Smooth muscle cell (in vitro differentiated cells): ENCODE measurements at regions not wholly inside any gene's neighbourhood (a gene's known extent, or its start where the extent isn't known, plus 50 kb on each side); places are given as distances from the start of the nearest gene placed in this dataset.

Experiments
- DNase-seq: peaks from one replicate; lab custom pipeline; 2025; ENCODE audit not compliant: unreplicated experiment; lab: John Stamatoyannopoulos, UW
- H2AFZ ChIP-seq: fragments of 200-600 bp; sonication (generic); 2 replicates; pipeline ENCODE4 v1.6.0; 2016; ENCODE audit warnings: antibody characterized with exemption, low read depth, mild to moderate bottlenecking
- H3F3A ChIP-seq: fragments of 200-600 bp; sonication (generic); 2 replicates; pipeline ENCODE4 v1.6.0; 2017; ENCODE audit warnings: antibody characterized with exemption, low read depth
- H3K27ac ChIP-seq: fragments of 200-600 bp; sonication (generic); 2 replicates; pipeline ENCODE4 v1.5.1; 2016; ENCODE audit warnings: low read depth, mild to moderate bottlenecking
- H3K27me3 ChIP-seq: fragments of 200-600 bp; sonication (generic); 2 replicates; pipeline ENCODE4 v1.6.1; 2016; ENCODE audit warnings: low read depth, mild to moderate bottlenecking
- H3K36me3 ChIP-seq: fragments of 200-600 bp; sonication (generic); 2 replicates; pipeline ENCODE4 v1.5.1; 2016; ENCODE audit warnings: low read depth
- H3K4me1 ChIP-seq: fragments of 200-600 bp; sonication (generic); 2 replicates; pipeline ENCODE4 v1.5.1; 2016; ENCODE audit warnings: low read depth
- H3K4me2 ChIP-seq: fragments of 200-600 bp; sonication (generic); 2 replicates; pipeline ENCODE4 v1.6.0; 2016; ENCODE audit warnings: mild to moderate bottlenecking
- H3K4me3 ChIP-seq: fragments of 200-600 bp; sonication (generic); 2 replicates; pipeline ENCODE4 v1.5.1; 2016; ENCODE audit warnings: mild to moderate bottlenecking
- H3K79me2 ChIP-seq: fragments of 200-600 bp; sonication (generic); 2 replicates; pipeline ENCODE4 v1.6.0; 2016; ENCODE audit warnings: low read depth, mild to moderate bottlenecking
- H3K9ac ChIP-seq: fragments of 200-600 bp; sonication (generic); 2 replicates; pipeline ENCODE4 v1.6.0; 2016; ENCODE audit warnings: low read depth
- H3K9me3 ChIP-seq: fragments of 200-600 bp; sonication (generic); replicated peaks from 2 replicates; pipeline ENCODE4 v1.5.1; 2016; ENCODE audit warnings: low read depth
- H4K20me1 ChIP-seq: fragments of 200-600 bp; sonication (generic); 2 replicates; pipeline ENCODE4 v1.6.0; 2016; ENCODE audit warnings: low read depth
- CTCF ChIP-seq: fragments of 200-600 bp; sonication (generic); IDR thresholded peaks from 2 replicates; pipeline ENCODE4 v1.5.1; 2017; ENCODE audit warnings: borderline replicate concordance, mild to moderate bottlenecking, antibody characterized with exemption; ENCODE audit not compliant: insufficient read depth, poor library complexity, severe bottlenecking
- WGBS: methylation state at CpG from one replicate; pipeline ENCODE4 v1.1.7; 2016; ENCODE audit warnings: low lambda C conversion rate; 5-methylcytosine and 5-hydroxymethylcytosine counted together

- DNase-seq = no peak
- Histone ChIP-seq H3K4me3 (no peak overlapping the region), H3K9ac (no peak overlapping the region), H4K20me1 (no peaks in the 10 kb centered on the region), H3K9me3 (no peaks in the 10 kb centered on the region), H3F3A (no peaks in the 10 kb centered on the region), H3K27me3 (no peaks in the 10 kb centered on the region), H3K79me2 (no peaks in the 10 kb centered on the region), H3K27ac (no peak overlapping the region), H2AFZ (no peak overlapping the region), H3K36me3 (no peaks in the 10 kb centered on the region), H3K4me1 (no peaks in the 10 kb centered on the region), H3K4me2 (no peak overlapping the region)
- no peak for TF ChIP-seq CTCF
- 89% methylated on average over 1 of the region's 1 CpG for WGBS
Measured at GRCh38 chr3:74349015-74349414, 265.4 kb downstream of the CNTN3 start.

DNA sequence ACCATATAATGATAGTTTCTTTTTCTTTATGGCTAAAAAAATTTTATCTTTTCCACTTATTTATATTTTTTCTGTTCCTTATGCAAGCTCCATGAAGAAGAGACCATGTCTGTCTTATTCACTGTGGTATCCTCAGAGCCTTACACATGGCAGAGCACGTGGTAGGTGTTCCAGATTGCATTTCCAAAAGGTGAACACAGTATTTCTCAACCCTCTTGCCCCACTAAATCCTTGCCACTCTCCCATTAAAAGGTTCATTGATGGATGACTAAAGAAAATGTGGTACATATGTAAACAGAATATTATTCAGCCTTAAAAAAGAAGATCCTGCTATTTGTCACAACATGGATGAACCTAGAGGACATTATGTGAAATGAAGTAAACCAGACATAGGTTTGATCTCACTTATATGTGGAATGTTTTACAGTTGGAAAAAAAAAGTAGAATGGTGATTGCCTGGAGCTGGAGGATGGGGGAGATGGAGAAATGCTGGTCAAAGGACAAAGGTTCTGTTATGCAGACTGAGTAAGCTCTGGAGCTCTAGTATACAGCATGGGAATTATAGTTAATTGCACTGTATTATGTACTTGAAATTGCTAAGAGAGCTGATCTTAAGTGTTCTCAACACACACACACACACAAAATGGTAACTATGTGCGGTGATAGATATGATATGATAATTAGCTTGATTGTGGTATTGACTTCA, 266.7 kb downstream of the CNTN3 start:
- Histone ChIP-seq H3K4me3 (no peak overlapping the region), H3K27ac (no peak overlapping the region), H3F3A (no peaks in the 10 kb centered on the region), H3K36me3 (no peaks in the 10 kb centered on the region), H3K4me1 (no peaks in the 10 kb centered on the region), H3K27me3 (no peaks in the 10 kb centered on the region), H3K9ac (no peak overlapping the region), H3K79me2 (no peaks in the 10 kb centered on the region), H2AFZ (no peak overlapping the region), H3K9me3 (no peaks in the 10 kb centered on the region), H4K20me1 (no peaks in the 10 kb centered on the region), H3K4me2 (no peak overlapping the region)
- WGBS = 83% methylated on average over 2 of the region's 2 CpGs
- no peak for TF ChIP-seq CTCF
- no peak for DNase-seq

GRCh38 chr3:74346896-74347295, 267.6 kb downstream of the CNTN3 start:
- H3K4me1 ChIP-seq = no peaks in the 10 kb centered on the region
- WGBS = 92% methylated on average over 3 of the region's 3 CpGs
- H3F3A ChIP-seq = no peaks in the 10 kb centered on the region
- no peak overlapping the region for H2AFZ ChIP-seq
- H3K27ac ChIP-seq = no peak overlapping the region
- H4K20me1 ChIP-seq = no peaks in the 10 kb centered on the region
- H3K79me2 ChIP-seq = no peaks in the 10 kb centered on the region
- no peak overlapping the region for H3K4me3 ChIP-seq
- no peaks in the 10 kb centered on the region for H3K9me3 ChIP-seq
- H3K9ac ChIP-seq = no peak overlapping the region
- no peaks in the 10 kb centered on the region for H3K36me3 ChIP-seq
- no peaks in the 10 kb centered on the region for H3K27me3 ChIP-seq
- no peak for DNase-seq
- H3K4me2 ChIP-seq = no peak overlapping the region
- no peak for TF ChIP-seq CTCF

GRCh38 chr3:74345701-74346100, 268.8 kb downstream of the CNTN3 start:
- no peaks in the 10 kb centered on the region for H3K27me3 ChIP-seq
- no peak overlapping the region for H3K4me2 ChIP-seq
- H3K4me1 ChIP-seq = no peaks in the 10 kb centered on the region
- no peaks in the 10 kb centered on the region for H4K20me1 ChIP-seq
- H3K79me2 ChIP-seq = no peaks in the 10 kb centered on the region
- H2AFZ ChIP-seq = no peak overlapping the region
- TF ChIP-seq CTCF = no peak
- no peak overlapping the region for H3K27ac ChIP-seq
- 94% methylated on average over 2 of the region's 2 CpGs for WGBS
- no peak overlapping the region for H3K4me3 ChIP-seq
- no peaks in the 10 kb centered on the region for H3K36me3 ChIP-seq
- no peaks in the 10 kb centered on the region for H3K9me3 ChIP-seq
- H3F3A ChIP-seq = no peaks in the 10 kb centered on the region
- no peak overlapping the region for H3K9ac ChIP-seq
- DNase-seq = no peak
